Chondrocyte (in vitro differentiated cells): ENCODE measurements at regions not wholly inside any gene's neighbourhood (a gene's known extent, or its start where the extent isn't known, plus 50 kb on each side); places are given as distances from the start of the nearest gene placed in this dataset.

Experiments used
- DNase-seq: peaks from one replicate; pipeline ENCODE4 v3.0.0; 2021; ENCODE audit warnings: mixed read lengths, low spot score
- H3K27ac Mint-ChIP-seq: one replicate; pipeline ENCODE4 v1.8.0; 2021; ENCODE audit warnings: mild to moderate bottlenecking, moderate library complexity, mixed read lengths; ENCODE audit not compliant: unreplicated experiment
- H3K27me3 Mint-ChIP-seq: 2 replicates; pipeline ENCODE4 v1.8.0; 2021; ENCODE audit warnings: low read depth, mixed read lengths
- H3K36me3 Mint-ChIP-seq: 2 replicates; pipeline ENCODE4 v1.8.0; 2021; ENCODE audit warnings: low read depth, mixed read lengths
- H3K4me1 Mint-ChIP-seq: 2 replicates; pipeline ENCODE4 v1.8.0; 2021; ENCODE audit warnings: low read depth, mild to moderate bottlenecking, mixed read lengths
- H3K4me3 Mint-ChIP-seq: one replicate; pipeline ENCODE4 v1.8.0; 2021; ENCODE audit warnings: mild to moderate bottlenecking, moderate library complexity, mixed read lengths; ENCODE audit not compliant: unreplicated experiment
- H3K9me3 Mint-ChIP-seq: 2 replicates; pipeline ENCODE4 v1.8.0; 2021; ENCODE audit warnings: low read depth, mixed read lengths
- TF ChIP-seq, protein P1 (sequence below): fragments of 200-600 bp; sonication (generic); IDR thresholded peaks from 2 replicates; pipeline ENCODE4 v1.5.0; 2021; ENCODE audit warnings: antibody characterized with exemption, mild to moderate bottlenecking, moderate library complexity

- DNase-seq, result no peak
- TF ChIP-seq, protein P1, sequence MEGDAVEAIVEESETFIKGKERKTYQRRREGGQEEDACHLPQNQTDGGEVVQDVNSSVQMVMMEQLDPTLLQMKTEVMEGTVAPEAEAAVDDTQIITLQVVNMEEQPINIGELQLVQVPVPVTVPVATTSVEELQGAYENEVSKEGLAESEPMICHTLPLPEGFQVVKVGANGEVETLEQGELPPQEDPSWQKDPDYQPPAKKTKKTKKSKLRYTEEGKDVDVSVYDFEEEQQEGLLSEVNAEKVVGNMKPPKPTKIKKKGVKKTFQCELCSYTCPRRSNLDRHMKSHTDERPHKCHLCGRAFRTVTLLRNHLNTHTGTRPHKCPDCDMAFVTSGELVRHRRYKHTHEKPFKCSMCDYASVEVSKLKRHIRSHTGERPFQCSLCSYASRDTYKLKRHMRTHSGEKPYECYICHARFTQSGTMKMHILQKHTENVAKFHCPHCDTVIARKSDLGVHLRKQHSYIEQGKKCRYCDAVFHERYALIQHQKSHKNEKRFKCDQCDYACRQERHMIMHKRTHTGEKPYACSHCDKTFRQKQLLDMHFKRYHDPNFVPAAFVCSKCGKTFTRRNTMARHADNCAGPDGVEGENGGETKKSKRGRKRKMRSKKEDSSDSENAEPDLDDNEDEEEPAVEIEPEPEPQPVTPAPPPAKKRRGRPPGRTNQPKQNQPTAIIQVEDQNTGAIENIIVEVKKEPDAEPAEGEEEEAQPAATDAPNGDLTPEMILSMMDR, result no peak
- H3K36me3 Mint-ChIP-seq, result no peaks in the 10 kb centered on the region
- H3K4me3 Mint-ChIP-seq, result no peak overlapping the region
- H3K27me3 Mint-ChIP-seq, result peaks cover 7% of the 10 kb centered on the region
- H3K27ac Mint-ChIP-seq, result no peak overlapping the region
- H3K4me1 Mint-ChIP-seq, result no peaks in the 10 kb centered on the region
- no peaks in the 10 kb centered on the region for H3K9me3 Mint-ChIP-seq
These were observed 92.3 kb downstream of the ETAA1 start for GRCh38 chr2:67489396-67489795.

GRCh38 chr2:67498931-67499330 lies 101.8 kb downstream of the ETAA1 start:
- TF ChIP-seq, protein P1, result no peak
- Mint-ChIP-seq H3K27ac (no peak overlapping the region), H3K27me3 (no peaks in the 10 kb centered on the region)

DNA sequence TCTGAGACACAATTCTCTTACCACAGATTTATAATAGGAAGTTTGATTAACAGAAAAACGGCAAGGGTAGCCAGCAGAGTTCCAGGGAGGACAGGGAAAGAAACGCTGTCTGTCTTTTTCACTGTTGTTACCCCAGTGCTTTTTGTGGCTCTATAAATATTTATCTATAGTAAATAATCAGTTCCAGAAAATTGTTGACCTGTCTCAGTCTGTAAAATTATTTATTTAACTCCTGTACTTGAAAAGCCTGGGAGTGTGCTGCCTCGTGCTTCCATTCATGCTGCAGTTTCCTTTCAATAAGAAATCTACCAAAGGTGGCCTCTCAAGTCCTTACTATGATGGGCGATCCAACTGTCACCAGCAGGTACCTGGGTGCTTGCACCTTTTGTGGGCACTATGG lies 102.9 kb downstream of the ETAA1 start:
- Mint-ChIP-seq H3K4me3 (no peak overlapping the region), H3K27ac (no peak overlapping the region), H3K4me1 (peaks cover 2% of the 10 kb centered on the region), H3K9me3 (no peaks in the 10 kb centered on the region), H3K36me3 (no peaks in the 10 kb centered on the region), H3K27me3 (no peaks in the 10 kb centered on the region)
- no peak for DNase-seq
- TF ChIP-seq, protein P1, result no peak

More at GRCh38 chr2:67498931-67499330, 101.8 kb downstream of the ETAA1 start:
- Mint-ChIP-seq H3K9me3 (no peaks in the 10 kb centered on the region), H3K4me1 (peaks cover 2% of the 10 kb centered on the region), H3K36me3 (no peaks in the 10 kb centered on the region), H3K4me3 (no peak overlapping the region)
- DNase-seq, result no peak

- no peak overlapping the region for H3K4me3 Mint-ChIP-seq
- TF ChIP-seq, protein P1, result no peak
- no peaks in the 10 kb centered on the region for H3K36me3 Mint-ChIP-seq
- no peak for DNase-seq
- H3K27me3 Mint-ChIP-seq, result no peaks in the 10 kb centered on the region
- no peak overlapping the region for H3K27ac Mint-ChIP-seq
- H3K4me1 Mint-ChIP-seq, result peaks cover 2% of the 10 kb centered on the region
- no peaks in the 10 kb centered on the region for H3K9me3 Mint-ChIP-seq
These were observed 103.4 kb downstream of the ETAA1 start for GRCh38 chr2:67500541-67500940.

- H3K27ac Mint-ChIP-seq, result no peak overlapping the region
- peaks cover 2% of the 10 kb centered on the region for H3K4me1 Mint-ChIP-seq
- no peak overlapping the region for H3K4me3 Mint-ChIP-seq
- TF ChIP-seq, protein P1, result no peak
- no peaks in the 10 kb centered on the region for H3K27me3 Mint-ChIP-seq
- H3K9me3 Mint-ChIP-seq, result no peaks in the 10 kb centered on the region
- peaks cover 2% of the 10 kb centered on the region for H3K36me3 Mint-ChIP-seq
- DNase-seq, result no peak
These were observed 105.4 kb downstream of the ETAA1 start for GRCh38 chr2:67502346-67503065.
